ENCODE measurements at regions not wholly inside any gene's neighbourhood (a gene's known extent, or its start where the extent isn't known, plus 50 kb on each side); places are given as distances from the start of the nearest gene placed in this dataset.

GRCh38 chr13:53921473-53921872 is 892.9 kb downstream of the OLFM4 start:
- TF ChIP-seq, protein P1, sequence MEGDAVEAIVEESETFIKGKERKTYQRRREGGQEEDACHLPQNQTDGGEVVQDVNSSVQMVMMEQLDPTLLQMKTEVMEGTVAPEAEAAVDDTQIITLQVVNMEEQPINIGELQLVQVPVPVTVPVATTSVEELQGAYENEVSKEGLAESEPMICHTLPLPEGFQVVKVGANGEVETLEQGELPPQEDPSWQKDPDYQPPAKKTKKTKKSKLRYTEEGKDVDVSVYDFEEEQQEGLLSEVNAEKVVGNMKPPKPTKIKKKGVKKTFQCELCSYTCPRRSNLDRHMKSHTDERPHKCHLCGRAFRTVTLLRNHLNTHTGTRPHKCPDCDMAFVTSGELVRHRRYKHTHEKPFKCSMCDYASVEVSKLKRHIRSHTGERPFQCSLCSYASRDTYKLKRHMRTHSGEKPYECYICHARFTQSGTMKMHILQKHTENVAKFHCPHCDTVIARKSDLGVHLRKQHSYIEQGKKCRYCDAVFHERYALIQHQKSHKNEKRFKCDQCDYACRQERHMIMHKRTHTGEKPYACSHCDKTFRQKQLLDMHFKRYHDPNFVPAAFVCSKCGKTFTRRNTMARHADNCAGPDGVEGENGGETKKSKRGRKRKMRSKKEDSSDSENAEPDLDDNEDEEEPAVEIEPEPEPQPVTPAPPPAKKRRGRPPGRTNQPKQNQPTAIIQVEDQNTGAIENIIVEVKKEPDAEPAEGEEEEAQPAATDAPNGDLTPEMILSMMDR (IDR thresholded peaks at IDR 0.05; ENCODE audit: low read depth, low read length, poor library complexity, severe bottlenecking) = no peak
- no peak for TF ChIP-seq EZH2phosphoT487 (IDR thresholded peaks at IDR 0.05; ENCODE audit: borderline replicate concordance, low read length)
